Stimulated activated CD4-positive, alpha-beta T cell treated with anti-CD3 and anti-CD28 coated beads, Interleukin-2, amount 100 ng/mL, for 4 hours (primary cell): ENCODE measurements at regions not wholly inside any gene's neighbourhood (a gene's known extent, or its start where the extent isn't known, plus 50 kb on each side); places are given as distances from the start of the nearest gene placed in this dataset.
"Not testable (repeated sequence)": the region's sequence is repeated elsewhere in the genome, so short reads cannot be mapped to it uniquely, and the experiment has no call there.

Experiments used
- DNase-seq: peaks from one replicate; pipeline ENCODE4 v3.0.0-alpha.2; 2020; ENCODE audit warnings: low read depth

DNA sequence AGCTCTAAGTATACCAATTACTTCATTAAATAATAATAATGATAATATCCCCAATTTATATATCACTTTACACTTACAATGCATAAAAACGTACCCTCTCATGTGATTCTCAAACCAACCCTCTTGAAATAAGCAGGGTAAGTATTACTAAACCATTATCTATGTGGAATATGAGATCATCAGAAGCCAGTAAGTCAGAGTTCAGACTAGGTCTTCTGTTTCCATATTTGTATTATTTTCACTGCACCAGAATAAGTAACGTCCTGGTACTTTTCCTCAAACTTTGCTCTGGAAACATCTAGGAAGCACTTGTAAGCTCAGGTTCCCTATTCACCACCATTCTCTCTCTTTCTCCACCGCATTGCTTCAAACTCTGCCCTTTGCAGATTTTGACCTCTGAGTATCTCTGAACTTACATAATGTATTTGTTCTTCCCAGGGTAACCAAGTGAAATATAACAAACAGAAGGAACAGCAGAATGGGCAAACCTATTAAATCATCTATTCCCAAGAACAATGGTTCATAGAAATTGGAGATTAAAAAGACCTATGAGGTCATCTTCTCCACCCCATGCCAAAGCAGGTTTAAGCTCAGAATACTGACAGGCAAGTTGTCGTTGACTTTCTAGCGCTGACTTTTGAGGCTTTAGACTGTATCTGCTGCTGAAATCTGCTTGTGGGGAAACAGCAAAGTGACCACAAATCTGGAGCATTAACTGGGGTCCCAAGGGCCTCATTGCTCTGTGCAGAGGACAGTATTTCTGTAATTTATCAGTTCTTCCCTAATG, 161.3 kb upstream of the FAR2 start:
- DNase-seq: no peak

DNA sequence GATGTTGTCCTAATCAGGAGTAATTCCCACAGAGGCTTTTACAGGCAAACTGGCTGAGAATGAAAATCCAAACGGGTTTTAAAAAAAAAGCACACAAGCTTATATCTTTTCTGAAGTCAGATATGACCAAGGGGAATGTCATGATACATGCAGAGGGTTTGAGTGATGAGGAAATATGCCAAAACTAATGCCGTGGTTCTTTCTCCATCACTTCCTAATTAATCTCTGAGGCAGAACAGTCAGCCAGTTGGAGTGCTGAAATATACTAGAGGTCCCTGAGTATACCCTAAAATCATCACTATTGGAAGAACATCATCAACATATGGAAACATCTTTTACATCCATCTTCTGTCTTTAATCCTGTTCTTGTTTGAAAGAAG, 160.8 kb upstream of the FAR2 start:
- DNase-seq: no peak

DNA sequence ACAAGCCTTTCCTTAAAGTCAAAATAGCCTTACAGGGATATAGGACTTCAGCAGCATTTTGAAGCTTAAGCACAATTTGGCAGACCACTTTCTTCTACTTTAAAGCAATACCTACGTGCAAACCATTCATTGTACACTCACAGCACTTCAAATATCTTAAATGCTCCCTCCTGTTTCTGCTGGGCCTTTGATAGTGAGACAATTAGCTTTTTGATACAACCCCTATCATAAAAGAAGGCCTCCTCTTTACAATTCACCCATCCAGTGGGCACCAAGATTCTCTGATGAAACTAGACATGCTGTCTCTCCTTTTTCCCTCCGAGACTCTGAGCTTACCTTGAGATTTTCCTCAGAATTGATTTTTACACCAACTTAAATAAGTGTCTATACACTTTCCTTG, 157.5 kb upstream of the FAR2 start:
- no peak for DNase-seq

DNA sequence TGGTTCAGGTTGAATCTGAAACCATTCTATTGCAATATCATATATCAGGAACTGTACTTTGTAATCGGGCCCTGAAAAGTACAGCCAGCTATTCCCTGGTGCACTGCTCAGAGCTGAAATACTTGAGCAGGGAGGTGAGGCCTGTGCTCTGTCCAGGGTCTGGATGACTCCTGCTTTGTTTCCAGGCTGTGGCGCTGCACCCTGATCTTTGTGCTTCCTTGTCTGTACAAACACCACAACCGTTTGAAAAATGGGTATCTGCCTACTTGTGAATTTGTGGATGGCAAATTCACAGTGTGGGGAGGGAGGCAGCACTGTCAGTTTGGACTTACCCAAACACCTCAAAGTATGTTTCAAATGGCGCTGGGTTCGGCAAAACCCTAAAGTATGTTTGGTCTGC, 155.4 kb upstream of the FAR2 start:
- no peak for DNase-seq

DNA sequence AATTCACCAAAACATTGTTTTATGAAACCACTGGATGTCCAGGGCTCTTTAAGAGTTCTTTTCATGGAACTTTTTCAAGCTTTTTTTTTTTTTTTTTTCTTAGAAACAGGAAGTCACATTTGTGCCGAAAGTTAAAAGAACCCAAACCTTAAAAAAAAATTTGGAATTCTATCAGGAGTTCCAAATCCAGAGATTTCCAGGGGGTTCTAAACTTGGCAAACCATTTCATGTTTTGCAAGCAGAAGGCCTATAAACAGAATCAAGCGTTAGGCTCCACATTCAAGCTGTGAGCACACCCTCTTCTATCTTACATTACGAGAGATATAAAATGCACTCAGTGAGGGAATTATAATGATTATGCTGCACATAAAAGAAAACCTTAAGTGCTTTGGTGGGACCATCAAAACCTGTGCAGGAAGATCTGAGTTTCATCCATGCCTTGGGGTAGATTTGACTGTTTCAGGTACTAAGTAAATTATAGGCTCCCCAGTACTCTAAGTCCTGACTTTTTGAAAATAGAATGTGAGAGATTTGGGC, 154.8 kb upstream of the FAR2 start:
- DNase-seq: no peak

DNA sequence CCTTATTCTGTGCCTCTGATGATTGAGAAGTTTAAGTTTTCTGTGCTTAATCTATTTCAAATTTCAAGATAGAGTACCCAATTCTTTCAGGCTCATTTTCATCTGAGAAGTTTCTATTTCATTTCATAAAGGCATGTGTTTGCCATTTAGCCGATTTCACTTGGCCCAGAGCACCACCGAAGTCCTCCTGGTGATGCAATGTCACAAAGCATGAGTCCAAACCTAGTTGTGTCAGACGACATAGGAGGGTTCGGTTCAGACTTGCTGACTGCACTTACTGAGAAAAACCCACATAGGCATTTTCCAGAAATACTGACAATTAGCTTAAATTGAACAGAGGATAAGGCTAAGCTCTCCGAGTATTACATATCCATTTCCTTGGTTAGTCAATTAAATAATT, 152.4 kb upstream of the FAR2 start:
- no peak for DNase-seq

DNA sequence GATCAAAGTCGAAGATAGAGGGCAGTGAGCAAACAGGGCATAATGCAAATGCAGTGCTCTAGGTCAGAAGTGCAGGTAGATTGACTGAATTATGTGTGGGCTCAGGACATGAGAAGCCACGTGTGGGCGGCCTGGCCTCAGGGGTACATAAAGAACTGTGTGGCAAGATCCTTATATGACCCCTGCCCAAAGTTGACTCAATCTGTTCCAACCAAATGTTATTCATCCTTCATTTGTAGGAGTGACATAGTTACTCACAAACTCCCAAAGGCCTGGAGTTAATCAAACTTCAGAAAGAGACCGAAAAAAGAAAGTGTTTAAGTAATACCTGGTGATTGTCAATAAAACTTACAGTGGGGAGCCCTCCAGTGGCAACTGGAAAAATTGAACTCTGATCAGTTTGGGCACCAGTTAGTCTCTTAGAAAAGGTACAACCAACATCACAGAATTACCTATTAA, 150.4 kb upstream of the FAR2 start:
- DNase-seq: no peak

DNA sequence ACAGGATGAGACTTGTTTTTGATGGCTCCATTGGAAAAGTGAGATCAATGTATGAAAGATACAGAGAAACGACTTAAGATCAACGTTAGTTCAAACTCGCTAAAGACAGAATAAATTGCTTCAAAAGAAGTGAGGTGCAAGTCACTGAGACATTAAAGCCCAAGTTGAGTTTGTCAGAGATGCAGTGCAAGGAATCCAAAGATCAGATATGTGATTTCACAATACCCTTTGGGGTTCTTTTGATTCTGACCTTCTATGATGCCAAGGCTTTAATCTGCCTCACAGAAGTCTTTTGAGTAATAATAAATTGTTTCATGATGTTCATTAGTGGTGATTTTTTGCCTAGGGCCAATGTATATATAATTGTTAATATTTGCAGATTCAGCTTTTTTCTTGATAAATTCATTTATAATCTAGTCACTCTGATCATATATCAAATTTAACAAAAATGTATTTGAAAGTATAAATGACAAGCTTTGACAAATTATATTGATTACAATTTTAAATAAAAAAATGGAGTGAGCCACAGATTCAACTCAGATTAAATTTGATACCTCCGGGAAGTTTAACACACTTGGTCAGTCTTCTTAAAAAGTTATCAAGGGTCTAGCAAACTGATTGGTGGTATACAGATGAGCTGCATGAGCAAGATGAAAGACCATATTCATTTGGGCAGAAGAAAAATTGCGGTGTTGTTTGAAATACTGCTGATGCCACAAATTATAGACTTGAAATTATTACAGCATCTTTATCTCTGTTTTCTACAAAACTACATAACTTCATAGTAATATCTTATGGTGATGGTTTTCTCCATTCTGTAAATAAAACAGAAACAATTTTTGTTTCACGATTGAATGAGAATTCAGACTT, 144.8 kb upstream of the FAR2 start:
- DNase-seq: no peak

DNA sequence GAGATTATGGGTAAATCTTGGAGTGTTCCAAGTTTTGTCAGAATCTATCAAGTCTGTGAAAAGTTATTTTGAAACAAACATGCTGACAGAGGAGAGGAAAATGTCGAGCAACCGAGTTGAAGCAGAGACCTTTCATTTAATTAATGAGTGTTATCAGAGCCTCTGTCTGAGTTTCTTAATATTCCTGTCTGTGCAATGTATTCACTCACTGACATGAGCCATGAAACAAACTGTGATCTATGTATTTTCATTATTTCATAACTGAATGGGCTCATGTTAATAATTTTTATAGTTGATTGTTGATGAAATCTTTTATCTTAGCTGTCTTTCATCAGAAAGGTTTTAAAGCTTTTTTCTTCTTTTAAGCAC, 144.2 kb upstream of the FAR2 start:
- no peak for DNase-seq

DNA sequence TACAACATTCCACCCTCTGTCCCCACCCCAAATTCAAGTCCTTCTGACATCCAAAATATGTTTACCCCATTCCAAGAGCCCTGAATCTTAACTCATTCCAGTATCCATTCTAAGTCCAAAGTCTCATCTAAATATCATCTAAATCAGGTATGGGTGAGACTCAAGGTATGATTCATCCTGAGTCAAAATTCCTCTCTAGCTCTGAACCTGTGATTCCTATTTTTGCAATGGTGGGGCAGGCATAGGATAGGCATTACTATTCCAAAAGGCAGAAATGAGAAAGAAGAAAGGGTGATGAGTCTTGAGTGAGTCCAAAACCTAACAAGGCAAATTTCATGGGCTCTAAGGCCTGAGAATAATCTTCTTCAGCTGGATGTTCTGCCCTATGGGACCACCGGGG, 140.3 kb upstream of the FAR2 start:
- DNase-seq: no peak

DNA sequence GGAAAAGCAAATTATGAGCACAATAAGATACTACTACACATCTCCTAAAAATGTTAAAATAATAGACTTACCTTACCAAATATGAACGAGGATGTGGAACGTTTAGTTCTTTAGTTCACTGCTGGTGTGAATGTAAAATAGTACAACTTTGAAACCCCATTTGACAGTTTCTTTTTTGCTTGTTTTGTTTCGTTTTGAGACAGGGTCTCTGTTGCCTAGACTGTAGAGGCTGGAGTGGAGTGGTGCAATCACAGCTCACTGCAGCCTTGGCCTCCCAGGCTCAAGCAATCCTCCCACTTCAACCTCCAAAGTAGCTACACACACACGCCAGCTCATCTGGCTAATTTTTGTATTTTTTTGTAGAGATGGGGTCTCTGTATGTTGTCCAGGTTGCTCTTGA, 136.4 kb upstream of the FAR2 start:
- DNase-seq: no peak

DNA sequence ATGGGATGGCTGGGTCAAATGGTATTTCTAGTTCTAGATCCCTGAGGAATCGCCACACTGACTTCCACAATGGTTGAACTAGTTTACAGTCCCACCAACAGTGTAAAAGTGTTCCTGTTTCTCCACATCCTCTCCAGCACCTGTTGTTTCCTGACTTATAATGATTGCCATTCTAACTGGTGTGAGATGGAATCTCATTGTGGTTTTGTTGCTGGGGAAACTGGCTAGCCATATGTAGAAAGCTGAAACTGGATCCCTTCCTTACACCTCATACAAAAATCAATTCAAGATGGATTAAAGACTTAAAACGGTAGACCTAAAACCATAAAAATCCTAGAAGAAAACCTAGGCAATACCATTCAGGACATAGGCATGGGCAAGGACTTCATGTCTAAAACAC, 131.5 kb upstream of the FAR2 start:
- DNase-seq: not testable (repeated sequence)

DNA sequence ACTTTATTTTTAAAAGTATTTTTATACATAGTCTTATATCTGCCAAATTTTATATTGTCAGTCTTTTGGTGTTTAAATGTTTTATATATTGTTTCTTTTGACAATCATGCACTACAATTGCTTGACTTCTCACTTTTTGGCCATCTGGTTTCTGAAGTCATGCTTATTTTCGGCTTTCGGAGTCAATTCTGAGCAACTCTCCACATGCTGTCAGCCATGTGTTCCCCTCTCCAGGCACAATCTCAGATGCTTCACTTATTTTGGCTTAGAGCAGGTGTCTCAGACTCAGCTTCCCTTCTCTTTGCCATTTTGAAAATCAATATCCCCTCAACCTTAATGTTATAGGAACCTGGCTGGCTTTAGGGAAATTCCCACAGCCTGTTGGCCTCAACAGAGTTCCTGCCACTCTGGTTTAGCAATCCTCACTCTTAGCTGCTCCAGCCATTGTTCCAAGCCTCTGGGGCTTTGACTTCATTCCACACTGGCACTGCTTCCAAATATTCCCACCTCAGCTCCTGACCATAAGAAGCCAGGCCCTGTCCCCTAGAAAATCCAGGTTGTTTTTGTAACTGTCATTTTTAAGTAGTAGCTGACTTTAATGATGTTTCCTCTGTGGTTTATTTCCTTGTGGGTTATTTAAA, 125.5 kb upstream of the FAR2 start:
- DNase-seq: no peak

DNA sequence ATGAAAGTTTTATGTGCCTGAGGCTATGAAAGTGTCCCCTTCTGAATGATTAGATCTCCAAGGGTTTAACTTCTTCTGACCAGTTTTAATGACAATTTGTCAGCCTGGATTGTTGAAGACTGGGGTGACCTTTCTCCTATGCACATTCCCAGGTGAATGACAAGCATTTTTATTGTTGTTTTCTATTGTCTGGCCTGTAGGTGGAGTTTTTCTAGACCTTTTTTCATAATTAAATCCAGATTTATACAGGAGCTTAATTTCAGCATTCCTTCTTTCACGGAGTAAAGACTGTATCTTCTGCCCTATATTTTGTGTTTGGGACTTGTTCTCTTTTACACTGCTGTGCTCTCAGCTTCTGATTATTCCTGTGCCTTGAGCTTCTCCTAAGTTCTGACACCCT, 125.0 kb upstream of the FAR2 start:
- no peak for DNase-seq

DNA sequence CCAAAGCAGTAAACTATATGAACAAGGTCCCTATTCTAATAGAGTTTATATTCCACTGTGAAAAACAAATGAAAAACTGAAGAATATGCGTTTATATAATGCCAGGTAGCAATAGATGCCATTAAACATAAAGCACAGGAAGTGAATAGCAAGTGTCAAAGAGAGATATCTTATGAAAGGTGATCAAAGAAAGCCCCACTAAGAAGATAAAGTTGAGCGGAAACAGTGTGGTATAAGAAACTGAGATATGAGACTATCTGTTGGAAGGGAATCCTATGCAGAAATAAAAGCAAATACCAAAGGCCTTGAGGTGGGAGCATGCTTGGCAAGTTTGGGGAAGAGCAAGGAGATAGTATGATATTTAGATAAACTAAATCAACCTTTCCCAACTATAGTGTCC, 123.1 kb upstream of the FAR2 start:
- no peak for DNase-seq

DNA sequence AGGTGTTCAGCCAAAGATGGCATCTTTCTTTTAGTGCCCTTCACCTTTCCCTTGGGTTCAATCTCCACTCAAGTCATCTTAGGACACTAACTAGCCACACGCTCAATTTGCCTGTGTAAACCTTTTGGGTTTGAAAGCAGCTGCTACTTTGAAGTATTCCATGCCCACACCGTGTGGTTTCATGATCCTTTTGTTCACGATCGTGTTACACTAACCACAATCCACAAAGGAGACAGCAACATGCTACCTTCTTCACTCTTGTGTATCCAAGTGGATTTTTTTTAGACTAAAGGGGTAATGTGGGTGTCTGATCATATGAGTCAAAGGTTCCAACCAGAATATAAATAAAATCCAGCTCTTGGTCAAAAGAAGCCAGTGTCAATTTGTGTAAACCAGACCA, 122.7 kb upstream of the FAR2 start:
- no peak for DNase-seq

DNA sequence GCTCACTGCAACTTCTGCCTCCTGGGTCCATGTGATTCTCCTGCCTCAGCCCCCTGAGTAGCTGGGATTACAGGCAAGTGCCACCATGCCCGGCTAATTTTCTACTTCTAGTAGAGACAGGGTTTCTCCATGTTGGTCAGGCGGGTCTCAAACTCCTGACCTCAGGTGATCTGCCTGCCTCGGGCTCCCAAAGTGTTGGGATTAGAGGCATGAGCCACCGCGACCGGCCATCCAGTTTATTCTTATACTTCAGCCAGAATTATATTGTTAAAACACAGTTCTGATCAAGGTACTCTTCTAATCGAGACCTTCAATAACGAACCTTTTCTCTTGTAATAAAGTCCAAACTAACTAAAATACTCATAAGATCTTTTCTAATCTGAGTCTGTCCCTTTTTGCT, 119.6 kb upstream of the FAR2 start:
- not testable (repeated sequence) for DNase-seq

DNA sequence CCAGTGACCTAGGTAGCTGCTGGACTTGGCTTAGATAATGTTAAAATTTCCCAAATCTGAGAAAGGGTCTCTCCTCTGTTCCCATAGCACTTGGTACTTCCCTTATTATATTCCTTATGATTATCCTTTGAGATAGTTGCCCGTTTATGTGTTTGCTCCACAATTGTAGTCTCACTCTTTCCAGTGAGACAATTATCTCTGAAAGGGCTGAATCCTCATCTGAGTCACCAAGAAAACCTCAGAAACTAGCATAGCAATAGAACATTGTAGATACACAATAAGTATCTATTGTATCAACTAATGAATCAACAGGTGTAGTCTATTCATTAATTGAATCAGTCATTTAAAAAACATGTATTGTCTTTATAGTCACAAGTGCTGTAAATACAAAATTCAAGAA, 119.1 kb upstream of the FAR2 start:
- DNase-seq: no peak

DNA sequence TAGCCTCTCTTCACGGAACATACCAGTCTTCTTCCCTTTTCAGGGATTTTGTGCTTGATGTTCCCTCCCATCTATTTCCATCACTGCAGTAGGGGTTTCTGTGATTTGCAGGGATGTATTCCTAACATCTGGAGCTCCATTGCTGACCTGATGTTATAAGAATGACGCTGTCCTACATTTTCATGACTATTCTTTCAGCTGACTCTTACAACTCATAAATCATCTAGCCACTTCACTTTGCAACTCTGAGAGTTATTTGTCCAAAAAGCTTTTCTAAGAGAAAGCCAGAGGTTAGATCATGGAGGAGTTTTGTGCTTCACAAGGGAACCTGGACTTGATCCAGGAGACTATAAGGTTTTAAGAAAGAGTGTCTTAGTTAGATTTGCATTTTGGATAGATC, 116.6 kb upstream of the FAR2 start:
- no peak for DNase-seq

DNA sequence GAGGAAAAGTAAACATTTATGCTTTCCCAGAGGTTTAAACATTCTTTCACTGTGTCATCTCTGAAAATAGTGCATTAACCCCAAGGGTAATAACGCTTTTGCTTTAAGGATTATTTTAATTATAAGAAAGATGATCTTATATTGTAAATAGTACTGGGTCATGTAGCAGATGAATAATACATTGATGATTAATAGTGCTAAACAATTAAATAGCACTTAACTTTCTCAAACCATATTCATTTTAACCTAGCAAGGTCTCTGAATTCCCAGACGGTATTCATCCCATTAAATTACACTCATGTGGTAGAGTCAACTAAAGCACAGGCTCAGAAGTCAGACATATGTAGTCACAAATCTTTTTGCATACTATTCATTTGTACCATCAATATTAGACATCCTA, 115.6 kb upstream of the FAR2 start:
- DNase-seq: no peak

DNA sequence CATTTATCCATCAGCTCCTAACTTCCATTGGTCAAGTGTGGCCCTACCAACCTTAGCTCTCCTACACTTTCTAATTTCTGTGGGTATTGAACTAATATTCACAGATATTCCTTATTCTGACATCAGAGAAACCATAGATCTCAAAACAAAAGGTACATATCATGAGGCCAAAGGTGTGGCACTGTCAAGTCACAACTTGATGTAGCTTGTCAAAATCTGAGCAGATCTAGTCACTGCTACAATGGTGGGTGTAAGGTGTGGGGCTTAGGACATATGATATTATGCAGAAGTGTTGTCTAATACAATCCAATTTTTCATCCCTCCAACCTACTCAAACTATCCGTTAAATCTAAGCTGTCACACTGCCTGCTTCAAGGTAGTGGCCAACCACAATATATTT, 114.0 kb upstream of the FAR2 start:
- DNase-seq: no peak

DNA sequence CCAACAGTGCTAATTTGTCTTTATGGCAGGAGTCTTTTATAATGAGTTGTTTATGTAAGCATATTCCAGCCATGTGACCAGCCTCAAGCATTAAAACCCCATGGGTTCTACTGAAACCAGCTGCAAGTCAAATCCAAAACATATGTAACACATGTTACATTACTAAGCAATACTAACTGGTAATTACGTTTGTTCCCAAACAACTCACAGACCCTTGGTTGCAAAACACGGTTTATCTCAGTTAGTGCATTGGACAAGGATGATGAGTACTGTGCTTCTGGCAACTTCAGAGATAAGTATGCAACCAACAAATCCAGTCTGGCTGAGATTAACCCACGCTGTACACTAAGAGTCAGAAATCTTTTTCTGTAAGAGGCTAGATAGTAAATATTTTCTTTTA, 110.1 kb upstream of the FAR2 start:
- DNase-seq: no peak

DNA sequence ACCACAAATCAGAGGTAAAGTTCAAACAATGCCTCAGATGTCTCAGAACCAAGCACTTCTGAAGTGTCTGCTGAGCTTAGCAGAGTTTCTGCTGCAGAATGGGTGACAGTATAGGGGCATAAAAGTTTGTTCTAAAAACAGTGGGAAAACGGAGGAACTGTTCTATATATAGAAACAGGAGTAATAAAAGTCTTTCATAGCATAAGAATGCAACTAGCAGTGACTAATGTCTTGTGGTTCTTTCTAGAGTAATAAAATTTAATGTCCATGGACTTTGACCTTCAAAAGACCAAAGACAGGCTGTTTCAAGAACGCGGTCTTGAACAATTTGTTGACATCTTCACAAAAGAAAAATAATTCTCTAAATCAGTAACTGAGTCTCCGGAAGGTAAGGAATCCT, 107.5 kb upstream of the FAR2 start:
- no peak for DNase-seq
